K562 (cell line): ENCODE measurements at regions not wholly inside any gene's neighbourhood (a gene's known extent, or its start where the extent isn't known, plus 50 kb on each side); places are given as distances from the start of the nearest gene placed in this dataset.

Experiments used
- CTCF ChIP-seq, 3 experiments: IDR thresholded peaks in 2 of 3; conservative IDR thresholded peaks in 1 of 3; 2 replicates each; pipeline ENCODE4 v1.5.1; 2011 to 2012; ENCODE audit warnings: low read length in 3 of 3, mild to moderate bottlenecking in 3 of 3, control low read depth in 2 of 3, improper control_type of control experiment in 1 of 3, inconsistent platforms in 1 of 3, low read depth in 1 of 3, mixed read lengths in 1 of 3, moderate library complexity in 1 of 3; ENCODE audit not compliant: insufficient read depth in 2 of 3
- FOS ChIP-seq: IDR thresholded peaks from 3 replicates; pipeline ENCODE4 v1.6.1; 2011; ENCODE audit not compliant: insufficient read length; ENCODE audit errors: extremely low read depth
- JUND ChIP-seq, 2 experiments: IDR thresholded peaks; 2 replicates in 1 of 2; 3 replicates in 1 of 2; pipeline ENCODE4 v1.6.1; 2011; ENCODE audit warnings: borderline replicate concordance in 2 of 2, low read depth in 2 of 2, low read length in 2 of 2, improper control_type of control experiment in 1 of 2, missing biosample characterization in 1 of 2, missing genetic modification characterization in 1 of 2, missing genetic modification reagents in 1 of 2
- MXI1 ChIP-seq: IDR thresholded peaks from 2 replicates; pipeline ENCODE4 v1.6.1; 2011; ENCODE audit warnings: low read depth, mild to moderate bottlenecking, improper control_type of control experiment, low read length
- PKNOX1 ChIP-seq: fragments of 450-650 bp; IDR thresholded peaks from 2 replicates; pipeline ENCODE4 v1.6.1; 2016
- POLR2AphosphoS5 ChIP-seq: IDR thresholded peaks from 2 replicates; pipeline ENCODE4 v1.6.1; 2011; ENCODE audit warnings: mild to moderate bottlenecking, low read depth, low read length, moderate library complexity; ENCODE audit not compliant: control insufficient read depth, insufficient read depth
- TAF15 ChIP-seq: fragments of 200-400 bp; formaldehyde crosslinking; IDR thresholded peaks from 2 replicates; pipeline ENCODE4 v1.6.1; 2017; ENCODE audit warnings: mild to moderate bottlenecking, low read depth, low read length, moderate library complexity

- TF ChIP-seq JUND (IDR thresholded peaks at IDR 0.05; ENCODE audit: borderline replicate concordance, low read depth, low read length) = no peak
- no peak for TF ChIP-seq JUND (tag; IDR thresholded peaks at IDR 0.05; ENCODE audit: borderline replicate concordance, low read depth, low read length)
- TF ChIP-seq TAF15 = no peak
- no peak for TF ChIP-seq CTCF (IDR thresholded peaks at IDR 0.05 in 2 of 3, conservative IDR thresholded peaks at IDR 0.05 in 1 of 3; ENCODE audit: insufficient read depth in 2 of 3, low read depth in 1 of 3, low read length in 3 of 3)
- TF ChIP-seq POLR2AphosphoS5 = no peak
- TF ChIP-seq PKNOX1 = no peak
- no peak for TF ChIP-seq MXI1
- no peak for TF ChIP-seq FOS
Observed at GRCh38 chr2:53096351-53096750, 671.3 kb upstream of the CHAC2 start.
